ENCODE measurements at regions not wholly inside any gene's neighbourhood (a gene's known extent, or its start where the extent isn't known, plus 50 kb on each side); places are given as distances from the start of the nearest gene placed in this dataset.
A peak's percentile ranks its signal among the peaks of the same experiment; 100 is the strongest.

DNA sequence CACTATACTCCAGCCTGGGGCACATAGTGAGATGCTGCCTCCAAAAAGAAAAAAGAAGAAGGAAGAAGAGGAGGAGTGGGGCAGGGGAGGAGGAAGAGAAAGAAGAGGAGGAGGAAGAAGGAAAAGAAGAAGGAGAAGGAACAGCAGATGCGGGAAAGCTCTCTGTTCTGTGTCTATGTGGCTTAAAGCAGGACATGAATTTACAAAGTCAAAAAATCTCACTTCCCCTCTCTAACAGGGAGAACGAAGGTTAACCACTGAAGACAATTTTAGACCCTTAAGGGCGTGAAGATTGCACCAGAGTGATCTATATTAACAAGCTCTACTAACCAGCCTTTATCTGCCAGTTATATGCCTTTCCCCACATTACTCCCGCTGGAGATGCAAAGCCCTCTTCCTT is 258.9 kb downstream of the METTL4 start:
- DNase-seq (ENCODE audit: low spot score), result no peak

DNA sequence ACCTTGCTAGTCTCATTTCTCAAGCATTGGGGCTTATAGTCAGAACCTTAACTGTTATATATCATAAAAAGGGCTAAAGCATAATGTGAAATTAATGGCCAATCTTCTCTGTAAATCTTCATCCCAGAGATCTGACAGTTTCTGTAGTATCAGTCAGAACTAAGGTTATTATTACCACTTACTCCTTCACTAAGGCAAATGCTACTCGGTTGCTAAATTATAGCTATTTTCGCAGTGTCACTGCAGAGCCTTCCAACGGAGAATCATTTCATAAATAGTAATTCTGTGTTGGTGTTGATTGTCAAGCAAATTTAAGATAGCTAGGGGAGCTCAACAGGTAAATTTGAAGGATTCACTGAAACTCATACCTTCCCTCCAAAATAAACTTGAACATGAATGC is 258.0 kb downstream of the METTL4 start:
- no peak for DNase-seq (ENCODE audit: low spot score)

DNA sequence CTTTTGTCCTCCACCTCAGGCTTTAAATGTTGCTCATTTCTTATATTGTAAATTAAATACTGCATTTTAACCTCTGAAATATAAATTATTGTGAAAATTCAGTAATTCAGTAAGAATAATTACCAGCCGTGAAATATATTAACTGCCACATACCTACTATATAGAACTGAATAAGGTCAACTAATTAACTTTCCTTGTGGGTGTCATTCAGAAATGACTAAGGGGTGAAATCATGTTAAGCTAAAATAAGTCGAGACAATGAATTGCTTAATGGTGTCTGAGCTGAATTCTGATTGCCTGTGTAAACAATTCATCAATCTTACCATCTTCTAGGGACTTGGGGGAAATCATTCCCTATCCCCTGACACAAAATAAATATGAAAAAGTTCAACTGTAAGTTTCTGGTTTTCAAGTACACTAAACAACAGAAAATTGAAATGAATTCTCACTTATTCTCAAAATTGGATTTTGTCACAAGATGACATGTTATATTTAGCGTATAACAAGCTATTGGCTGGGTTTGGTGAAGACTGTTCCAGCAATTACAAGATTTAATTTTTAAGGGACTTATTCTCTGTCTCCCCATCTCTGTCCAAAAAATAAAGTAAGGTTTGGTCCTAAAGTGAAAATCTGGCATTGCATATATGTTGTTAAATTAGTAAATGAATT is 255.1 kb downstream of the METTL4 start:
- no peak for DNase-seq (ENCODE audit: low spot score)

DNA sequence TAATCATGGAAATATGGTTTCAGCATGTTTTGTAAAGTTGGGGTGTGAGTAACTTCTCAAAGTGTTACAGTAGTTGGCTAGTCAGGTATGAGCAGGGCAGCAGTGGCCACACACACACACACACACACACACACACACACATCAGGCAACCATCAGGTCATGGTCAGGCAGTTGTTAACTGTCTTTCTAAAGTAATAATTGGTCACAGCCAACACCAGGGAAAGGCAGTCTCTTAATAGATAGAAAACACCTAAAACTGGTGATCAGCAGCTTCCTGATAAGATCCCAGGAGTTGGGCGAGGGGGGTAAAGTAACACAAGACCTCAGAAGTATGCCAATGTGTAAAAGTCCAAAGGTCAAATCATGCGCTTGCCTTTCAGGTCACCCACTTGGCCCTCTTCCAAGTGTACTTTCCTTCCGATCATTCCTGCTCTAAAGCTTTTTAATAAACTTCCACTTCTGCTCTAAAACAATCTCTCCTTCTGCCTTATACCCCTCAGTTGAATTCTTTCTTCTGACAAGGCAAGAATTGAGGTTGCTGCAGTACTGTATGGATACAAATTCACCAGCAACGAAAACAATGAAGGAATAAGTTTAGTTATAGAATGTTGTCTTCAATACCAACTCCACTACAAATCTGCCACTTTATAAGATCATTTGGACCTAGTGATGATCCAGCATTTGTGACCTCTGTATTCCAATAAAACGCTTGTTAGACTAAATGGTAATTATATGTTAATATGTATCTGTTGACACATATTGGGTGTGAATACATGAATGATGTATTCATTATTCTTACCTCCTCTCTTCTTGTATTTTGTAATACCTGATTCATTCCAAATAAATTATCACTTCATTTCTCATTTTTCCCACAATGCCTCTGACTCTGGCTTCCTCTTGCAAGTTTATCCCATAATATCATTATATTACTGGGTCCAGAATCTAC is 254.3 kb downstream of the METTL4 start:
- no peak for DNase-seq (ENCODE audit: low spot score)

DNA sequence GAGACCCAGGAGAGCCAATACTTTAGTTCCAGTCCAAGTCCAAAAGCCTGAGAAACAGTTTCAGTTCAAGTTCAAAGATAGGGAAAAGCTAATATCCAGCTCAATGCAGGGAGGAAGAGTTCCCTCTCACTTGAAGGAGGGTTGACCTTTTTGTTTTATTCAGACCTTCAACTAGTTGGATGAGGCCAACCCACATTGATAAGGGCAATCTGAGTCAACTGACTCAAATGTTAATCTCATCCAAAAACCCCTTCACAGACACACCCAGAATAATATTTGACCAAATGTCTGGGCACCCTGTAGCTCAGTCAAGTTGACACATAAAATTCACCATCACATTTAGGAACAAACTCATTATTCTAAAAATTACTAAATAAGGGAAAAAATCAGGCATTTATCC is 246.8 kb downstream of the METTL4 start:
- DNase-seq (ENCODE audit: low spot score), result no peak

DNA sequence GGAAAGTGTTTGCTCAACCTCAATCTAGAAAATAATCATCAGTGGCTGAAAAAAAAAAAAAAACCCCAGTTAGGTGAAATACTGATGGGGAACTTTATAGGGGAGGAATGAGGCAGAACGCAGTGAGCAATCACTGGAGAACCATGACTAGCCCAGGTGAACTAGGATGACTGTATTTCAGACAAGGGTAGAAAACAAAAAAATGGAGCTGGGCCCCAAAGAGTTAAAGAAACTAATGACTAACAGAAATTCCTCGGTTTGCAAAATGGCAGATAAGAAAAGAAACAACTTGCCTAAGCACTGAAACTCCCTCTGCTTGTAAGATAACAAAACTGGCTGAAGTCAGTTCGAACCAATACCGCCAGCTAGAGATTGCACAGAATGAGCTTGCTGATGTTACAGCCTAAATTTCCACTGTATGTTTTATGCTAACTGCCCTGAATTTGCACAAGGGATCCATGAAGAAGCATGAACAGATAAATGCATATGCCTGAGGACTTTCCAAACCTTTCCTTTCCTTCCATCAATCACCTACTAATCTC is 245.9 kb downstream of the METTL4 start:
- no peak for DNase-seq (ENCODE audit: low spot score)

DNA sequence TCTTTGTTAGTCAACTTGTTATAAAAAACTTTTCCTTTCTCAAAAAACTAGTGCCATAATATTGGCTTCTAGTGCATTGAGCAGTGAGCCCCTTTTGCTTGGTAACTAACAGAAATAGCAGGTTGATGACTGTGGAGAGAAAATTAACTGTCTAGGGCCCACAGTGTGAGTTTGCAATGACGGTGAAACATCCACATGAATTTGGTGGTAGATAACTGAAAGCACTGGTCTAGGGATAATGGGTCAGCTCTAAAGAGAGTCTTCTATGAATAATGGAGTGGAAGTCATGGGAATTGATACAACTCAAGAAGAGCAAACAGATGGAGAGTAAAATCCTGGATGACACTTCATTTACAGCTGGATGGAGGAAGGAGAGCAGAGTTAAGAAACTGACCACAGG is 245.4 kb downstream of the METTL4 start:
- DNase-seq (ENCODE audit: low spot score), result no peak

DNA sequence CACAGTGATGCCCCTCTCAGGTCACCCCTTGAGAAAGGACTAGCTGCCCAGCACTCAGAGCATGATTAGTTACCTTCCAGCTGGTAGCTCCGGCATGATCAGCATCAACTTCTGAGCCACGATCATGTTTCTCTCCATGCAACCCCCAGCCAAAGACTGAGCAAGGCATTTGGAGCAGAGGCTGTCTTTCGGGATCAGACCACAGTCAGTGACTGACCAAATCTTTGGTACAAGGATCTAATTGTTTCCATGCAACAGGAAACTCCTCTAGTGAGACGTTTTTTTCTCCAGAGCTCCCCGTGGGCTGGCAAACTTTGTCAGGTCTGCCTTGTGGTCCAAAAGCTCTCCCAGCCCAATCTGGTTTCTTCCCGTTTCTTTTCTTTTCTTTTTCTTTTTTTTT is 244.3 kb downstream of the METTL4 start:
- DNase-seq (ENCODE audit: low spot score), result no peak

DNA sequence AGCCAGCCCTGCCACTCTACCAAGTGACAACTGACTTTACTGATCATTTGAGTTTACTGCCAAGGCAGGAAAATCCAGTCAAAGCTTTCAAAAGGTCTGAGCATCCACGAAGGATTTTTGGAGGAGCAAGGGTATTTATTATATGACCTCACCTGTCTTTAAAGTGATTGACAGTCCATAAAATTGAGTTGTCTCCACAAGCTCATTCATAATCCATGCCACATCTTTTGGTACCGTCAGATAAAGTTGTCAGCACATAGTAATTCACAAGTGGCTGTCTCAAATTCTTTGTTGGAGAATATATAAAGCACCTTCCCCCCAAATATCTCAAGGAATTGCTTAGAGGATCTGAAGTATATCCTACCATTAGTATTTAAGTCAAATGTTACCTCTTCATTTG is 240.5 kb downstream of the METTL4 start:
- no peak for DNase-seq (ENCODE audit: low spot score)

DNA sequence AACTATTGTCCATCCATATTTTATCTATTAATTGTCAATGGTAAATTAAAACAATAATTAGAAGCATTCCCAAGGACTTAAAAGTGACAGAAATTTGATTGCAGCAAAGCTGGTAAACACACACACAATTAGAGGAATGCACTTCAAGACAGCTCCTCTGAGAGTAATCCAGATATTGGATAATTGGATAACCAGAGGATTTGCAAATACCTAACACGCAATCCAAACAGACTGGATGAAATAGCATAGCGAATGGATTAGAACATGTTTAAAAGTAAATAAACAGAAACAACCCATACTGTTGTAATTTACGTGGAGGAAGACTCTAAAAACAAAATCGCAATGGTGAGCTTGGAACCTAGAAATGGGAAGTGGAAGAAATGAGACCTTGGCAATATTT is 239.8 kb downstream of the METTL4 start:
- no peak for DNase-seq (ENCODE audit: low spot score)

DNA sequence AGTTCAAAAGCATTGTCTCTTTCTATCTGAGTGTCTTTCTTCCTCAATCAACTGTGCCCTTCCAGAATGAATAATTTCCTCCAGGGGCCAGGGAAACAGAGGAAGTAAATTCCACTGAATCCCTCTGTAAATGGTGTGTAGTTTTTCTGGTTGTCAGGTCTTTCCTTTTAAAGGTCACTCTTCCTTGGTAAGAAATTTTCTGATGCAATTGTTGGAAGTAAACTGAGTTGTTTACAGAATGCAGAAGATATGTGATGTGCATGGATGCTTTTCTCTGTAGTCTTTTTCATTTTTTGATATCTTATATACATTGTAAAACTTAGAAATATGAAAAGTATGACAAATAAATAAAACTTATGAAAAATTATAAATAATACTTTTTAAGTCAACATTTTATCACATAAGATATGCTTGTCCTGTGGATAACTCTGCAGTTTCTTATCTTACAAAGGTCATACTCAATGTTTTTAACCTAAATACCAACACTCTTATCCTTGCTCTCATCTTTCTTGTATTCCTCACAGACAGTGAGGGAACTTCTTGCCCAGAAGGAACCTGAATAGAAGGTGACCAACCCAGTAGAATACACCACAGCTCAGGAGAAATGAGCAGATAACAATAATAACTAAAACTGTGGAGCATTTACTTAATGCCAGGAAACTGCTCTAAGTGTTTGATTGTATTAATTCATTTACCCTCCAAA is 234.5 kb downstream of the METTL4 start:
- no peak for DNase-seq (ENCODE audit: low spot score)

DNA sequence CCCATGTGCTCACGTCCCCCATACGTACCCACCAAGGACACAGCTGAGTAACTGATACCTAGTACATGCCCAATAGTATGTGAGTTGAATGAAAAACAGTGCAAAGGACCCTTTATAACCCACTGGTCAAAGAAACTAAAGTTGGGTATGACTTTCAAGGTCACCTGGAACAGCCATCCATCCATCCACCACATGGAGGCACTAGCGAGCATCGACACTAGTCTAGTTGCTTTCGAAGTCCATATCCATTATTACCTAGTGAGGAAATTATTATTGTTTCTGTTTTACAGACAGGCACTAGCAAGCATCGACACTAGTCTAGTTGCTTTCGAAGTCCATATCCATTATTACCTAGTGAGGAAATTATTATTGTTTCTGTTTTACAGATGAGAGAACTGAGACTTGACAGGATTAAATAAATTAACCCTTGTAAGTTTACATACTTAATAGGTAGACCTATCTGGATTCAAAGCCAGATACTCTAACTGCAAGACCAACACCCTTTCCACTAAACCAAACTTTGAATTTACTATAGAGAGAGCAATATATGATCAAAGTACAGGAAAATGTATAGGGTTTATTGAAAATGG is 233.7 kb downstream of the METTL4 start:
- peak; percentile 41 for DNase-seq (ENCODE audit: low spot score)

DNA sequence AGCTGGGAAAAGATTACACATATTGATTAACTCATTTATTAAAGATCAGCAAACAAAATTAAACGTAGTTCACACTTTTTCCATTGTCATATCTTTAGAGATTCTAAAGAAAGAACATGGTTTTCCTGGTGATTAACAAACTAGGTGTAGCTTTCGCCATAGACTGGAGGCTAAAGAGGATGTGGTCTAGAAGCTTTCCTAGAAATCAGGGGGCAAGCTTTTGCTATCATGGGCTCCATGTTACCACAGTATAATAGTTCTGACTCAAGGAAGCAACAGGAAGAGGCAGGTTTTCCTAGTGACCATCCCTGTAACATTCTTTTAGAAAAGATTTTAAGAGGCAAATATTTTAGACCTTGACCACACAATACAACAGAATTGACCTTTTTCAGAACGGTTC is 232.7 kb downstream of the METTL4 start:
- DNase-seq (ENCODE audit: low spot score), result no peak

DNA sequence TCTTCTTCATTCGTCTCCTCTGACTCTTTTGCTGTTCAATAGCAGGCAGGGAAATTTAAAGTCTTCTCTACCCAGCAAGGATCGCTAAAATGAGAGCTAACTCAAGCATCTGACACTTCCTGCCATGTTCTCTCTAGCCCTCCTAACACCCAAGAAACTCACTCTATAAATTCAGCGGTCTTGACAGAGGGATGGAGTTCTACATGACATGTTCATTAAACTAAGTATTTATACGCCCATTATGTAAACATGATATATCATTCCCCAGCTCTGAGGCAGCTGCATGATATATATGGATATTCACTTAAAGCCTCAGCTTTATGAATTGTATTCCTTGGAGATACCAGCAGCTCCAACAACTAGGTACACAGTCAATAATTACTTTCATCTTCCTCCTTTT is 231.0 kb downstream of the METTL4 start:
- DNase-seq (ENCODE audit: low spot score), result no peak

DNA sequence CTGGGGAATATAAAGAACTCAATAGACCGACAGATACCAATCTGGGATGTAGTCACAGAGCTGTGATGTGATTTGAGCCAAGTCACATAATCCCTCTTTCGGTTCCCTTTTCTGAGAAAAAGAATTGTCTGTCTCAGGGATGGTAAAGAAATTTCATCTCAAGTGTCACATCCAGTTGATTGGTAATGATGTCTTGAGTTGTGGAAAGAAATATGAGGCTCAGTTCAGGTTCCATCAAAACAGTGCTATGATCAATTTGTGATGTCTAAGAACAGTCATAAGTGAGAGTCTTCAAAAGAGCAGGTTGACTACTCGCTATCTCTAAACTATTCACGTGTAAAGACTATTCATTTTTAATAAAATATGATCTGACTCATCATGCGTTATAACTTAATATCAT is 223.3 kb downstream of the METTL4 start:
- no peak for DNase-seq (ENCODE audit: low spot score)

DNA sequence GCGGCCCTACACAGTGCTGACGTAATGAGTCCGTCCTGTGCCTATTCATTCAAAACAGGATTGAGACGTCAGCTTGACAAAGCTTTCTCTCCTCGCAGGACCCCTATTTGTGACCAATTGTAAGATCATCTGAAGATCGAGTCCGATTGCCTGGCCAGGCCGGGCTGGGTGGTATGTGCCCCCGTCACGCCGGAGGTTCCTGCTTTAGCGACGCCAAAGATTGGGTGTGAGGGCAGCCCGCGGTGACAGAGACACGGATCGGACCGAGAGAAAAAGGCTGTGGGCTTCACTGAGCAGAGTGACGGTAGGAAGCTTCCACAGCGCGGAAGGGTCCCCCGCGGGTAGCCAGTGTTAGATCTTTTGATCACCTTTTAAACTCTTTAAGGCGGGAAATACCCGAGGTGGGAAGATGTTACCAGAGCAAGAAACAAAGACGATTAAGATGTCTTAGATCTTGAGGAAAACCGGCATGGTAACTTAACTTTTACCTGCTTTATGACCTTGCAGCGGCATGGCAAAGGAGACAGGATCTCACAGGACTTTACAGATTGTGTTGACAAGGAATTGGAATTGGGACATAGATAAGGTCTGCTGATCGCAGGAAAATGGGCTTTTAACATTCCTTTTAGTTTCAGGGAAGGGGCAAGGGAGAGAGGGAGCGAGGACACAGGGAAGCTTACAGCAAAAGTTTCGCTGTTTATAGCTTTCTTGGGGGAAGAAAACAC is 220.0 kb downstream of the METTL4 start:
- no peak for DNase-seq (ENCODE audit: low spot score)

DNA sequence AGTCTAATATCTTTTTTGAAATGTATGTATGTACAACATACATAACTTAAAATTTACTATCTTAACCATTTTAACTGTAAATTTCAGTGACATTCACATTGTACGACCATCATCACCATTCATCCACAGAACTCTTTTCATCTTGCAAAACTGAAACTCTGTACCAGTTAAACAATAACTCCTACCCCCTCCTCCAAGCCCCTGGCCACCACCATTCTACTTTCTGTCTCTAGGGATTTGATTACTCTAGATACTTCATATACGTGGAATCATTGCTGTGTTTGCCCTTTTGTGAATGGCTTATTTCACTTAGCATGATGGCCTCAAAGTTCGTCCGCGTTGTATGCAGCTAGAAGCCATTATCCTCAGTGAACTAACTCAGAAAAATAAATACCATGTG is 217.0 kb downstream of the METTL4 start:
- DNase-seq (ENCODE audit: low spot score), result no peak

DNA sequence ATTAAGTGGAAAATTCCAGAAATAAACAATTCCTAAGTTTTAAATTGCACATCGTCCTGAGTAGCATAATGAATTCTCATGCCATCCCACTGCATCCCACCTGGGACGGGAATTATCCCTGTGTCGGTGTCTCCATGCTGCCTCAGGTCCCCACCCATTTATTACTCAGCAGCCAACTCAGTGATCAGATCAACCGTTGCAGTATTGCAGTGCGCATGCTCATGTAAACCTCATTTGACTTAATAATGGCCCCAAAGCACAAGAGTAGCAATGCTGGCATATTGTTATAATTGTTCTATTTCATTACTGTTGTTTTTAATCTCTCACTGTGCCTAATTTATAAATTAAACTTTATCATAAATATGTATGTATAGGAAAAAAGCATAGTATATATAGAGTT is 214.4 kb downstream of the METTL4 start:
- DNase-seq (ENCODE audit: low spot score), result no peak

DNA sequence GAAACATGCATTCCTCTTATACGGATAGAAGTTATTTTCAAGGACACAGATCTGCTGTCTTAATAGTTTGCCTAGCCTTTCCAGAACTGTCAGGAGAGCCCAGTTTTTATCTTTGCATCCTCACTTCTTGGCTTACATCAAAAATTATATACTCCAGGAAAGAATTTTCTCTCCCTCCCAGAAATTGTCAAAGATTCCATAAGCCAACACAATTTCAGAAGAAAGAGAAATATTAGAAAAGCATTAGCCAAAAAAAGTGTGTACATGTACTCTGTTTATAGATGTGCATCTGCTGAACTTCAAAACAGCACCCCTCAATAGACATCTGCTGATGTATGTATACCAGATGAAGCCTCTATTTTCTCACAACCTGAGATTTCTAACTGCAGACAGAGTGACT is 210.4 kb downstream of the METTL4 start:
- no peak for DNase-seq (ENCODE audit: low spot score)

DNA sequence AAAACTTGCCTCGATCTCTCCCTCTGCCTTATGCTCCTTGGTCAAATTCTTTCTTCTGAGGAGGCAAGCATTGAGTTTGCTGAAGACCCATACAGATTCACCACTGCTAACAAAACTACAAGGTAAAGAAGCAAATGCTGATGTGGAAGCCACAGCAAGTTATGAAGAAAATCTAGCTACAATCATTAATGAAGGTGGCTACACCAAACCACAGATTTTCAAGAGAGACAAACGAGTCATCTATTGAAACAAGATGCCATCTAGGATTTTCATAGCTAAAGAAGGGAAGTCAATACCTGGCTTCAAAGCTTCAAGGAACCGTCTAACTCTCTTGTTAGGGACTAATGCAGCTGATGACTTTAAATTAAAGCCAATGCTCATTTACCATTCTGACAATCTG is 203.2 kb downstream of the METTL4 start:
- DNase-seq (ENCODE audit: low spot score), result no peak

DNA sequence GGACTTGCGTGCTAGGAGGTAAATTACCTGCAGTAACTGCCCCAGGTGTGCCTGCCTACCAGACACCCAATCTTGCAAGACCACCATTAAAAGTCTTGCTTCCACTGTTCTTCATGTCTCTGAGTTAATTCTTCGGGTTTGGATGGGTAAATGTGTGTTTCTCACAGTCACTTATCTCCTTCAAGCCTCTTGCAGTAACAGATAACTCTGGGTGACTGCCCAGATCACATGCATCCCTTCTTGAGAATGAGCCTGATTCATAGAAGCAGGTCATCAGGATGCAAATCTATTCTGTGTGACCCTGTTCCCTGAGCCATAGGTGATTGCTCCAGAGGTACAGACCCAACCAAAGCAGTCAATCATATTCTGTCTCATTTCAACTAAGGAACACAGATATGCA is 194.6 kb downstream of the METTL4 start:
- no peak for DNase-seq (ENCODE audit: low spot score)

DNA sequence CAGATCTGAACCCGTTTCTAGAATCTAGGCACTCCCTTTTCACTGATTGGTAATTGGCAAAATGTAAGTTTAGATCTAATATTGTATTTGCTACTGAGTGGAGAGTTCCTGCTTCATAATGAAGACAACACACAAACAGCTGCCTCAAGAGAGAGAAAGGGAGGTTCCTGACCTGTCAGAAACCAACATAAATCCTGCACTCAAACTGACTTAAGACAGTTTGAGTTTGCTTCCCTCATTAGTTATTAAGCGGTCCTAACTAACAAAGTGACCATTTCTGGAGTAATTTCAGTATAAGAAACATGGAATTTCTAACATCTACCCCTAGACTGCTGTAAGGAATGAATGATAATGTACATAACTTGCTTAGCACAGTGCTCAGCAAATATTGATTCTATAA is 191.2 kb downstream of the METTL4 start:
- no peak for DNase-seq (ENCODE audit: low spot score)

All from CD4-positive, alpha-beta T cell treated with Interleukin-15 for 4 hours (primary cell).